GM19324 (cell line): ENCODE measurements at regions not wholly inside any gene's neighbourhood (a gene's known extent, or its start where the extent isn't known, plus 50 kb on each side); places are given as distances from the start of the nearest gene placed in this dataset.
"Not testable (repeated sequence)": the region's sequence is repeated elsewhere in the genome, so short reads cannot be mapped to it uniquely, and the experiment has no call there.

Experiments used
- ATAC-seq: cut with Tn5 transposase; IDR thresholded peaks from one replicate; pipeline ENCODE4 v1.9.1; 2021; ENCODE audit warnings: mild to moderate bottlenecking, moderate library complexity; ENCODE audit not compliant: unreplicated experiment, low FRiP score

GRCh38 chr9:107853461-107853860 is 363.9 kb upstream of the KLF4 start:
- ATAC-seq: no peak

GRCh38 chr9:107852891-107853290 is 363.3 kb upstream of the KLF4 start:
- no peak for ATAC-seq

- ATAC-seq: no peak
These were observed 361.1 kb upstream of the KLF4 start for GRCh38 chr9:107850653-107851052.

- ATAC-seq: no peak
These were observed 358.7 kb upstream of the KLF4 start for GRCh38 chr9:107847978-107848964.

GRCh38 chr9:107842530-107842929 is 353.0 kb upstream of the KLF4 start:
- ATAC-seq: no peak

GRCh38 chr9:107841076-107841475 is 351.5 kb upstream of the KLF4 start:
- ATAC-seq: no peak

GRCh38 chr9:107839371-107839770 is 349.8 kb upstream of the KLF4 start:
- no peak for ATAC-seq

GRCh38 chr9:107838766-107839165 is 349.2 kb upstream of the KLF4 start:
- ATAC-seq: no peak

DNA sequence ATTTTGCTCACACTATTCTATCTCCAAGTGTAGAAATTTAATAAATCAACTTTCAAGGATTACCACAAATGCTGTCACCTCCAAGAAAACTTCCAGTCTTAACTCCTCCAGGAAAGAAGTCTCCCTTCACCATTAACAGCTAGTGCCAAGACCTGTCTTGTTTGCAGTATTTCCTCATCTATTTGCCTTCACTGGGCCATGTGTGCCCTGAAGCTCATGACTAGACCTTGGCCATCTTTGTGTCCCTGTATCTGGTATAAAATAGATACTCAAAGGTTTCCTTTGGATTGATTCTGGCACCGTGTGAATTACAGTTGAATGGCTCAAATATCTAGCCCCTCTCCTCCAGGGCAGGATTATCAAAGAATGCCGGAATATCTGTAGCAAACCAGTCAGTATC is 346.7 kb upstream of the KLF4 start:
- ATAC-seq: no peak

DNA sequence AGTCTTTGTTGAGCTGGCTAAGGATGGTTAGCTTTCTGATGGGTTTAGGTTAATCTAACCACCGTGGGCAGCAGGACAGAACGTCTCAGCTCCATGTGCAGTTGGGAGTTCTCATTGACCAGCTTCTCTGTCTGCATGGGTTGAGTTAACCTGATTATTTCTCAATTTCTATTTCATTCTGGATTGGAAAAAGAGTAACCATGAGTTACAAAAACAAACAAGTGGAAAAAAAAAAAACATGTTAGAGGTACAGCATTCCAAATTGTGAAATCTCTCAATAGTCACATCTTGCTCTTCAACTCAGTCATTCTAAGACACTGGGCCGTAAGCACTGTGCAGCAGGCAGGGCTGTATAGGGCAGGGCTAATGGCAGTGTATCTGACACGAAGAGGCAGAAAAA is 343.7 kb upstream of the KLF4 start:
- no peak for ATAC-seq

- no peak for ATAC-seq
These were observed 343.3 kb upstream of the KLF4 start for GRCh38 chr9:107832871-107833270.

- ATAC-seq: no peak
These were observed 340.9 kb upstream of the KLF4 start for GRCh38 chr9:107830479-107830878.

GRCh38 chr9:107827884-107828283 is 338.3 kb upstream of the KLF4 start:
- no peak for ATAC-seq

DNA sequence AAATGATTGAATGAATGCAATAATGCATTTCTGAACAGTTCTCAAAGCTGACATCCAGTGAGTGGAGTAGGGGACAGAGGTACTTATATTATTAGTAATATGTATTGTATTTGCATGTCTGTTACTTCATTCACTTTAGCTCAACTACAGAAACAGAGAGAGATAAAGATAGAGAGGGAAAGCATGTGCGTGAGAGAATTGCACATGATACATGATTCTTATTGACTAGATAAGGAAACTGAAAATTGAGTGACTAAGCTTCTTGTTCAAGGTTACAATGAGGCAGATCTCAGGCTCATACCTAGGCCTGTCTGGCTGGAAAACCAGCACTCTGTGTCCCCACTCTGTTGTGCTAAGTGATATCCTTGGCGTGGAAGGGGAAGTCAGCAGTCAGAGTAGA is 337.7 kb upstream of the KLF4 start:
- peak; percentile 89 for ATAC-seq

GRCh38 chr9:107826688-107826983 is 337.1 kb upstream of the KLF4 start:
- not testable (repeated sequence) for ATAC-seq

- no peak for ATAC-seq
These were observed 335.0 kb upstream of the KLF4 start for GRCh38 chr9:107824556-107824955.

DNA sequence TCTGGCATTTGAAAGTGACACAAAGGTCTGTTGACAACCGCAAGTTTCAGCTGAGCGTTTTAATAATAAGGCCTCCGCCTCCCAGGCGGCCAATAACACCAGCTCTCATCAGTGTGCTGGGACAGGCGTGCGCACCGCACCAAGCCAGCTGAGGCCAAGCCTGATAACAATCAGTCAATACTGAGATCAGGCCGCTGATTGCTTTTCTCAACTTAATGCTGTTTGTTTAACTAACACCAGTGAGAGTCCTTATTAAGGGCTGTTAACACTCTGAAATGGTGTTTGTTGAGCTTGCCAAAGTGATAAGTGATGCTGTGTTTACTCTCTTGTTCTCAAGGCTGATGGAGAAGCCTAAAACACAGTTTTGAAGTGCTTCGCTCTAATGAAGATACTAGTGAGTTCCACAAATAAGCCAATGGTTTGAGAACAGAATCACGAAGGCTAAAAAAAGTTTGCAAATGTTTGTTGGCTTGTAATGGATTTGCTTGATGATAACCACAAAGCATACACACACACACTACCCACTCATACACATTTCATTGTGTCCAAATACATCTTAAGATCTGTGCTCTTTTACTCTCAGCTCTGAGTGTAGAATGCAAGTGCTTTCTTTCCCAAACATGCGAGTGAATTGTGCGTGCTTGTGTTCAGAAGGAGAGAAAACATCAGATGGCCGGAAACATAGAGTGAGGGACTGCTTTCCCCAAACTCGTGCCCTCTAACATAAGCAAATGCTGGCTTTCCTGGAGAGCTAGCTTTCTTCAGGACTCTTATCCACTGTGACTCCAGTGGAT is 330.4 kb upstream of the KLF4 start:
- ATAC-seq: no peak

- ATAC-seq: not testable (repeated sequence)
These were observed 328.9 kb upstream of the KLF4 start for GRCh38 chr9:107818503-107818829.

- ATAC-seq: not testable (repeated sequence)
These were observed 328.3 kb upstream of the KLF4 start for GRCh38 chr9:107817595-107818502.

DNA sequence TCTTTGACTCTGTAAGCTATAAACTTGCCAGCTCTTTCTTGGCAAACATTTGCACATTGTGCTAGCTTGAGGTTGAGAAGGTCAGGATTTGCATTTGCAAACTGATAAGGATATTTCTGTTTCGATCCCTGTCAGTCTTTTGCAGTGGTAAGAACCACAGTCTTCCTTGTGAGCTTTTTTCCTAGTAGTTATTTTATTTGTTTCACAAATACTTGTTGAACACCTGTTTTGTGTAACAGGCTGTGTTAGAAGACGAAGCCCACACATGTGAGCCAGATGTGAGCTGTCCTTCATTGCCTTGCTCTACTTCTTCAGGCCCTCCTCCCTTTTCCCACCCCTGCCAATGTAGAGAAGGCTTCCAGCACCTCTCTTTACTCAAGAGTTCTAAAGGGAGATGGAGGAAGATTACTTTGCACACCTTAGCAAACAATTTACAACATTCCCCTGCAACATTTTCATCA is 327.0 kb upstream of the KLF4 start:
- peak; percentile 65 for ATAC-seq
